HCT116 (cell line): ENCODE measurements at regions not wholly inside any gene's neighbourhood (a gene's known extent, or its start where the extent isn't known, plus 50 kb on each side); places are given as distances from the start of the nearest gene placed in this dataset.

Source experiments
- CBX3 ChIP-seq: IDR thresholded peaks from 2 replicates; pipeline ENCODE4 v1.6.1; 2012; ENCODE audit warnings: low read depth
- CTCF ChIP-seq, 3 experiments: fragments of 200-600 bp in 1 of 3; sonication (generic) in 1 of 3; IDR thresholded peaks in 2 of 3; conservative IDR thresholded peaks in 1 of 3; 2 replicates each; pipeline ENCODE4 v1.5.1; 2012 to 2017; ENCODE audit warnings: low read depth in 2 of 3, low read length in 2 of 3, antibody characterized with exemption in 1 of 3, borderline replicate concordance in 1 of 3, control low read depth in 1 of 3, mild to moderate bottlenecking in 1 of 3, mixed read lengths in 1 of 3, mixed run types in 1 of 3, moderate library complexity in 1 of 3; ENCODE audit not compliant: insufficient read depth in 1 of 3
- EGR1 ChIP-seq: IDR thresholded peaks from 2 replicates; pipeline ENCODE4 v1.6.1; 2012; ENCODE audit warnings: low read depth
- EZH2 ChIP-seq: fragments of 200-600 bp; sonication (generic); IDR thresholded peaks from 2 replicates; pipeline ENCODE4 v1.6.1; 2017; ENCODE audit warnings: antibody characterized with exemption, mixed run types
- EZH2phosphoT487 ChIP-seq: fragments of 200-600 bp; IDR thresholded peaks from 2 replicates; pipeline ENCODE4 v1.6.1; 2018; ENCODE audit warnings: antibody characterized with exemption, borderline replicate concordance
- POLR2A ChIP-seq: IDR thresholded peaks from 2 replicates; pipeline ENCODE4 v1.7.0; 2011; ENCODE audit warnings: borderline replicate concordance; ENCODE audit not compliant: insufficient read depth, insufficient read length; ENCODE audit errors: extremely low read depth
- POLR2AphosphoS5 ChIP-seq: IDR thresholded peaks from 2 replicates; pipeline ENCODE4 v1.6.1; 2011; ENCODE audit warnings: mild to moderate bottlenecking, low read depth, low read length, moderate library complexity
- TCF7L2 ChIP-seq: IDR thresholded peaks from 2 replicates; pipeline ENCODE4 v1.7.0; 2011; ENCODE audit warnings: borderline replicate concordance, inconsistent platforms; ENCODE audit not compliant: insufficient read depth, insufficient read length; ENCODE audit errors: extremely low read depth
- ZBTB33 ChIP-seq: IDR thresholded peaks from 2 replicates; pipeline ENCODE4 v1.6.1; 2011; ENCODE audit warnings: mild to moderate bottlenecking, low read length, moderate library complexity; ENCODE audit not compliant: insufficient replicate concordance; ENCODE audit errors: extremely low read depth
- TF ChIP-seq, protein P1 (sequence below): IDR thresholded peaks from 2 replicates; pipeline ENCODE4 v1.6.1; 2012

- TF ChIP-seq CTCF (IDR thresholded peaks at IDR 0.05 in 2 of 3, conservative IDR thresholded peaks at IDR 0.05 in 1 of 3; ENCODE audit: borderline replicate concordance in 1 of 3, insufficient read depth in 1 of 3, low read depth in 2 of 3, low read length in 2 of 3) (peak; percentile 22 to 64 (median 45); a peak in 5 of 6 replicates), POLR2AphosphoS5 (no peak), EZH2phosphoT487 (no peak), ZBTB33 (no peak), EGR1 (no peak), TCF7L2 (peak; percentile 13), POLR2A (no peak), EZH2 (no peak), CBX3 (peak; percentile 48; the same call in 1 of the 2 replicates)
- TF ChIP-seq, protein P1, sequence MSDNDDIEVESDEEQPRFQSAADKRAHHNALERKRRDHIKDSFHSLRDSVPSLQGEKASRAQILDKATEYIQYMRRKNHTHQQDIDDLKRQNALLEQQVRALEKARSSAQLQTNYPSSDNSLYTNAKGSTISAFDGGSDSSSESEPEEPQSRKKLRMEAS: peak; percentile 81
Measured at GRCh38 chr3:98657457-98657856, 64.0 kb upstream of the CPOX start.
